Hypothalamus (tissue), 51 donors: ENCODE measurements at regions not wholly inside any gene's neighbourhood (a gene's known extent, or its start where the extent isn't known, plus 50 kb on each side); places are given as distances from the start of the nearest gene placed in this dataset.

Experiments used
- DNase-seq, 51 donors: peaks; one replicate each; lab custom pipeline; 2025; lab: John Stamatoyannopoulos, UW

DNA sequence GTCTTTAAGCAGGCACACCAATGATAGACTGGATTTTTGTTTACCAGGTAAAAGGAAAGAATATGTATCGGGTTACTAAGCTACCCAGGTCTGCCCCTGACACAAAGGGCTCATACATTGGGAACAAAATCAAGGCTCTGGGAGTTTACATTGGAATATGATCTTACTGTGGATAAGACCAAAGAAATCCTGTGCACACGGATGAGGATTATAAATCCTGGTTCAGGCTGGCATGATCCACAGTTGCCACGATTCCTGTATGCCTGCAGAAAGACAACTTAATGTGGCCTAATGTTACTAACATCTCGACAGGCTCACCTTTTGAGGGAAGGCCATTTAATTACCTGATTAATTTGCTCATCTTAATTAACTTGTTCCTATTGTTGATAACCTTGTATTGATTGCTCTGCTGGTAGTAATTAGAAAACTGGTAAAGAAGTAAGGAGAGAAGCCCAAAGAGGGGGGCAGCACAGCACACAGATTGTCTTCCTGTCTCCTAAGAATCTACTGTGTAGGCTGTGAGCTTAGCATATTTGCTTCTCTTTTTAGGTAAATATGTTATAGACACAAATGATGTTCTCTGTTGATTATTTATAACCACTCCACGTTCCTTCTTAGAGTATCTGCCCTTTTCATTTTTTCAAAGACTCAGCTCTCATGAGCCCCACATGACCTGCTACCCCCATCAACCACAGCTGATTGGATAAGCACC is 51.0 kb upstream of the TOX3 start:
- DNase-seq = no peak

DNA sequence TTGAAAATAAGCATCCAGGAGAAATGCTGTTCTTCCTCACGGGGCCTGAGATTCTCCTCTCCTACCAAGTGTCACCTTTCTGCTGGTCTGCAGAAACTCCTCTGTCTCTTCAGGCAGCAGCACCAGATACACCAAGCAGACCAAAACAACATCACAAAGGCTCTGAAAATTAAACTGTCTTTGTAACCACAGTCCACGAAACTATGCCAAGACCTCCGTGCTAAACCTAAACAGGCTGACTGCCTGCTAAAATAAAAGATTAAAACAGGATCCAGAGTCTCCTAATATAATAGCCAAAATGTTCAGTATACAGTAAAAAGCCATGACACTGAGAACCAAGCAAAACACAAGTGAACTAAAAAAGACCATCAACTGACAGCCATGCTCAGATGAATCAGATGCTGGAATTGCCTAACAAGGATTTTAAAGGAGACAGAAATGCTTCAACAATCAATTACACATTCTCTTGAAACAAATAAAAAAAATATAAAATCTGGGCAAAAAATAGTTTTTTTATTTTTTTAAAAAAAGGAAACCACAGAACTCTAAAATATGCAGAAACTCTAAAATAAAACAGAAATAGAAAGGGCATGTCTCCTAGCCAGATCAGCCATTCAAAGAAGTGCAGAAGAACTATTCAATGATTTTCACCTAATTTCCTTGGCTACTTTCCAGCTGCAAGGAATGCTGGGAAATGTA is 50.3 kb upstream of the TOX3 start:
- no peak for DNase-seq
